Stimulated activated CD4-positive, alpha-beta T cell treated with anti-CD3 and anti-CD28 coated beads, TNF-alpha, amount 100 ng/mL, for 1 hour (primary cell): ENCODE measurements at regions not wholly inside any gene's neighbourhood (a gene's known extent, or its start where the extent isn't known, plus 50 kb on each side); places are given as distances from the start of the nearest gene placed in this dataset.
A peak's percentile ranks its signal among the peaks of the same experiment; 100 is the strongest.

Experiments
- DNase-seq, 3 donors: peaks; one replicate each; pipeline ENCODE4 v3.0.0-alpha.2; 2020; ENCODE audit warnings: low read depth in 3 of 3, low spot score in 1 of 3

DNA sequence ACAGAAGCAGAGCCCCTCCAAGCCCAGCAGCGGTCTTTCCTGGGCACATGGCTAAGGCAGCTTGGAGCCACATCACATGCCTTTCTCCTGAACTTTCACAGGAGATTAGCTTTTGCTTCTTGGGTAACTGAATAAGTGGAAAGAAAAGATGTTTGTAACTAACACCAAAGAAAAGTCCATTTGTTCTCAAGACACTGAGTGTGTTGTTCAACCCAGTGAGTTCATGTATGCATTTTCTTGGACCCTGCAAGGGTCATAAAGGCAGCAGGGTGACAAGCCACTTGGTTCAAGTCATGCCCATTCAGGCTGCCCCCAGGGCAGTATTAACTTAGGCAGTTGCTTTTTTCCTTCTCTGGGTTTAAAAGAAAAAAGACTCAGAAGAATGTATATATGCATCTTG, 203.4 kb downstream of the FAM76B start:
- no peak for DNase-seq

DNA sequence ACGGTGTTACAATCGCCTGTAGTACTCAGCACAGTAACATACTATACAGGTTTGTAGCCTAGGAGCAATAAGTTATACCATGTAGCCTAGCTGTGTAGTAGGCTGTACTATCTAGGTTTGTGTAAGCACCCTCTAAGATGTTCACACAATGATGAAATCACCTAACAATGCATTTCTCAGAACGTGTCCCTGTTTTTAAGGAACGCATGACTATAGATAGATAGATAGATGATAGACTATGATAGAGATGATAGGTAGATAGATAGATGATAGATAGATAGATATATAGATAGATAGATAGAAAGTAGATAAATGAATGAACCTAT, 203.9 kb downstream of the FAM76B start:
- DNase-seq = no peak

DNA sequence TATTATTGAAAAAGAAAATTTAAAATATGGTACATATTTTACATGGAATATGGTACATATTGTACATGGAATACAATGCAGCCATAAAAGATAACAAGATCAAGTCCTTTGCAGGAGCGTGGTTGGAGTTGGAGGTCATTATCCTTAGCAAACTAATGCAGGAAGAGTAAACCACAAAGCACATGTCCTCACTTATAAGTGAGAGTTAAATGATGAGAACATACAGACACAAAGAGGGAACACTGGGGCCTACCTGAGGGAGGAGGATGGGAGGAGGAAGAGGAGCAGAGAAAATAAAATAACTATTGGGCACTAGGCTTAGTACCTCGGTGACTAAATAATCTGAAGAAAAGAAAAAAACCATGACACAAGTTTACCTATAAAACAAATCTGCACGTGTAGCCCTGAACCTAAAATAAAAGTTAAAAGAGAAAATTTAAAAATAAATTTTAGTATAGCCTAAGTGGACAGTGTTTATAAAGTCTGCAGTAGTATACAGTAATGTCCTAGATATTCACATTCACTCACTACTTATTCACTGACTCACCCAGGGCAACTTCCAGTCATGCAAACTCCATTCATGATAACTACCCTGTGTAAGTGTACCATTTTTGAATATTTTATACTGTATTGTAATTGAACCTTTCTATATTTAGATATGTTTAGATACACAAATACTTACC, 204.4 kb downstream of the FAM76B start:
- DNase-seq = no peak

DNA sequence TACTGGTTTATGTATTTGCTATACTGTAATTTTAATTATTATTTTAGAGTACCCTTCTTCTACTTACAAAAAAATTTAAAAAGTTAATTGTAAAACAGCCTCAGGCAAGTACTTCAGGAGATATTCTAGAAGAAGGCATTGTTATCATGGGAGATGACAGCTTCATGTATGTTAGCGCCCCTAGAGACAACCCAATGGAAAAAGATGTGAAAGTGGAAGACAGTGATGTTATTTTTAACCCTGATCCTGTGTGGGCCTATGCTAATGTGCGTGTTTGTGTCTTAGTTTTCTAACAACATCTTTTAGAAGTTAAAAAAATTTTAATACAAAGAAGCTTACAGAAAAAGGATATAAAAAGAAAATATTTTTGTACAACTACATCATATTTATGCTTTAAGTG, 205.0 kb downstream of the FAM76B start:
- DNase-seq = no peak

DNA sequence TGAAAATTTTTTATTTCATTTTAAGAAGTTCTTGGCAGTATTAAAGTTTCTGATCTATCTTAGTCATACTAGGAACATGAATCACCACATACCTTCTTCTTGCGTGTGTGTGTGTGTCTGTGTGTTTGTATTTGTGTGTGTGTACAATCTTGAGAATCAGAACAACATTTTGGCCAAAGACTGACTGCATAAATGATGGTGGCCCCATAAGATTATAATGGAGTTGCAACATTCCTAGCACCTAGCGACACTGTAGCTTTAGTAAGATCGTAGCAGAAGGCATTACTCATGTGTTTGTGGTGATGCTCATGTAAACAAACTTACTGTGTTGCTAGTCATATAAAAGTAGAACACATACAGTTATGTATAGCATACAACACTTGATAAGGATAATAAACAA, 205.4 kb downstream of the FAM76B start:
- no peak for DNase-seq

DNA sequence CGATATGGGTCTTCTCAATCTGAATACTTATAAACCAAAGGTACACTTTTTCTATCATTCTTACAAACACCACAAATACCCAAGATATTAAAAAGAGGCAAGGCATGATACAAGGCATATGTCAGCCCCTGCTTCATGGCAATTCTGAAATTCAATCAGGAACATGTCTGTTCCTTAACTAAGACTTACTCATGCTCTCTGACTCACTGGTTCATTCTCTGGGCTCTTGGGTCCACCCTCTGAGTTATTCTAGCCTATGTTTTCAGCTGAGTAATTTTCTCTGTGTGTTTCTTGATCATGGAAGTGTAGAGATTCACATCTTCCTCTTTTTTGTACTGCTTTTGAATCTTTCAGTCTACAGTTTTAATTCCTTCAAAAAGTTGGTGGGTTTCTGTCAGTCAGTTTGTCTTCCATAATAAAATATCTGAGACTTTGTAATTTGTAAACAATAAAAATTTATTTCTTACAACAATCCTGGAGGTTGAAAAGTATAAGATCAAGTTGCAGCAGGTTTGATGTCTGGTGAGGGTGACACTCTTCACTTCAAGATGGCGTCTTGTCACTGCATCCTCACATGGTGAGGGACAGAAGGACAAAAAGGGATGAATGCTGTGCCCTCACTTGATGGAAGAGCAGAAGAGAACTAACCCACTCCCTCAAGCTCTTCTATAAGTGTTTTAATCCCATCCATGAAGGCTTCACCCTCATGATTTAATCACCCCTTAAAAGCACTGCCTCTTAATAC, 211.7 kb downstream of the FAM76B start:
- DNase-seq = no peak

DNA sequence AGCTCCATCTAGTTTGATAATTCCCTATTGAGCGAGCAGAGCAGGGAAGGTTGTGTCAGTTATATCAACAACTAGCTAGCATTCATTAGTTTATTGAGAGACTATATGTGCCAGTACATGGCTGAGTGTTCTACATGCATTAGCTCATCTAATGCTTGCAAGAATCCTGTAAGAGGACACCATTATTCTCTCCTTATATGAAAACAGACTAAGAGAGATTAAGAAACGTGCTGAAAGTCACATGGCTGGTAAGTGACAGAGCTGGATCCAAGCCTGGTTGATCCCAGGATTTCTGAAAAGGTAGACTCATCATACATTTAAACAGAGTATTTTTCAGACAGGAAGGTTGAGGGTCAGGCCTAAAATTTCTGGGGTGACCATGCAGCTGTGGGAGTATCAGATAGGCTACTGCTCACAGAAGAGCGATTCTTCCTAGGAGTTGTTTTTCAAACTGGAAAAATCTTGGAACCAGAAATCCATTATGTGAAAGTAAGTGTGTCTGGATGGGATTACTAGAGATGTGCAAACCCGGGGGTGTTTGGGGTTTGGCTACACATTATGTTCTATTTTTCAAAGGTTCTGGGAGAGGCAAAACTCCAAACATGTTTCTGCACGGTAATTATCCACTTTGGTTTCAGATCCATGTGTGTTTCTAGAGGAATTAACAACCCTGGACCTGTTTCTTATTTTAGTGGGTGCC, 213.3 kb downstream of the FAM76B start:
- DNase-seq = no peak

DNA sequence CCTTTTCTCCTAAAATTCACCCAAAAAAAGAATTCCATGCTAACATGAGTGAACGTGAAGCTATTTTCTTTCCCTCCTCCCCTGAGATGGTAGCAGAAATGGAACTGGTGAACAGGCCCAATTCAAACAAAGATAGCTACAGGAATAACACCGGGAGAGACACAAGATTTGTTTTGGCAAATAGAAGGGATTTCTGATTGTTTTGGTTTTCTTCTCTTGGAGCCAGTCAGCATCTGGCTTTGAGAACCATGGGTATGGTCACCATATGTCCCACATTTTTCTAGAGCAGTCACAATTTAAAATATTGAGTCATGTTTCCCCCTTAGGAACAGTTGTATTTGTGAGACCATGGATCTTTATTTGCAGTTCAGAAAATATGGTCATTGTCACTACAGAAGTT, 214.1 kb downstream of the FAM76B start:
- DNase-seq = no peak

DNA sequence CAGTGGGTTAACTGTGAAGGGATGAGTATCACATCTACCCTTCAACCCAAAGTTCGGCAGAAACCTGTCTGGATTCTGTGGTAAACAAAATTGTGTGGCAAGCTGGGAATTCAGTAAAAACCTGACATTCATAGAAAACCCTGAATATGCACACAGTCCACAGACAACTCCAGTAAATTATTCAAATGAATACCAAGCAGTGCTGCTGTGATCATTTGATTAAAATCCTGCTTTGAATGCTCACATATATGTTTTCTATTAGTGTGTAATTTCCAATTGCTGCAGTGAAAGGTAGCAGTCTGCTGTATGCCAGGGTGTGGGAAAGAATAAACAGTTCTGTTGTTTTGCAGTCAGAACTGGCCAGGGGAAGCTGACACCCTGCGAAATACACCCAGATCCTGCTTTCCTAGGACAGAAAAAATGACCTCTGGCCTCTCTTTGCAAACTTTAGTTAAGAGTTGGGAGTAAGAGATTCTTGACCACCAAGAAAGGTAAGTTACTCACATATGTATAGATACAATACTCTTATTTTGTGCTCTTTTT, 217.8 kb downstream of the FAM76B start:
- DNase-seq = no peak

DNA sequence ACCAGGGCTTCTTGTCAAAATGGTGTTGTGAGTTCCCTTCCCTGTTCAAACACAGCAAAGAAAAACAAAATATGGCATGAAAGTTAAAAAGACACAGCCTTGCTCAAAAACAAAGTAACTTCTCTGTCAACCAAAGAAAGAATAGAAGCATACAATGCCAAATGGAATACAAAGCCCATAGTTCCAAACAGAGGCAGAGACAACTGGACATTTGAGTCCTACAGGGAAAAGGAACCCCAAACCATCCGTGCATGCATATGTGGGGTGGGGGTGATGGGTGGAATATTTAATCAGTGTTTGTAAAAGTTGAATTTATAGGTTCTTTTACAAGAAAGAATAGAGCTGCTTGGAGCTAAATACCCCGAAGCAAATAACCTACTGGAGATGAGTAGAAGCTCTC, 218.7 kb downstream of the FAM76B start:
- DNase-seq = no peak

DNA sequence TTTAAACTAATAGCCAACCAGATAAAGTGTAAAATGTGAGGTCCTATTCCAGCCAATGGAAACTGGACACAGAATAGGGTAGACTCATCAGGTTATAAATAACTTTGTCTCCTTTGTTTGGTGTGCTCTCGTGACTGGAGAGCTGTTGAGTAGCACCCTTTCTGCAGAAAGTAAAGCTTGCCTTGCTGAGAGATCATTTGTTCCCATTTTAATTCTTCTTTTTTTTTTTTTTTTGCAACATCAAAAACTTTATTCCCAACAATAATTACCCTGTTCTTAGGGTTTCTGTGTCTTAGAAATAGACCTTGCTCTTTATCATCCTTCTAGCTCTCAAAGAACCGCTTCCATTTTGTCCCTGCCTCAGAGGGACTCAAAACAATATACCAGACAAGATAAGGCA, 220.4 kb downstream of the FAM76B start:
- no peak for DNase-seq

DNA sequence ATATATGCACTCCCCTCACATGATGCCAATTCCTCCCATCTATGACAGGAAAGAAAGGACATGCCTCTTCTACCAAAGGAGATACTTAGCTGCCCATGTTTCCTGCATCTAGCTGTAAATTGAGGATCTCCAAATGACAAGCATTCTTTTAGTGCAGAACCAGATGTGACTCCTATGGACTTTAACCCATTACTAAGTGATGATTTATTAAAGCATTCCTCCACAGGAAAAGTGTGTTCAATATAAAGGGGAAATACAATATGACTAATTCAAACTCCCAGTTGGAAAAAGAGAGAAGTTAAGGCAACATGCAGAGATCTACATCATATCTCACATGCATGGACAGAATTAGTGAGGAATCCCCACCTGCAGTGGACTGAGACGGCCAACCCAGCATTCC, 221.3 kb downstream of the FAM76B start:
- no peak for DNase-seq

DNA sequence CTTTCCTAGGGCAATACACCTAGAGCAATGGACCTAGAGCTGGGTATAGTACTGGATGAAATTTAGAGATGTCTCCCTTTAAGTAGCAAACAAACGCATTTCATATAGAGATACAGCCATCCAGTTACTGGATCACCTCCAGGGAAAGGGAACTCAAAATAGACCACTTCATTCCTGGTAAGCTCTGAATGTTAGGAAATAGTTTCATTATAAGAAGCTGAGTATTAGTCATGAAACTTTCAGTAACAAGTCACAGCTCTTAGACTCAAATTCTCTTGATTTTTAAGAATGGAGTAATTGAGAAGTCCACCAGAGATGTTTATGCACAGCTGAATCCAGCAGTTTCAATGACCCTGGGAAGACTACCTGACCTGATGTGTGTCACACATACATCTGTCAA, 221.9 kb downstream of the FAM76B start:
- no peak for DNase-seq

DNA sequence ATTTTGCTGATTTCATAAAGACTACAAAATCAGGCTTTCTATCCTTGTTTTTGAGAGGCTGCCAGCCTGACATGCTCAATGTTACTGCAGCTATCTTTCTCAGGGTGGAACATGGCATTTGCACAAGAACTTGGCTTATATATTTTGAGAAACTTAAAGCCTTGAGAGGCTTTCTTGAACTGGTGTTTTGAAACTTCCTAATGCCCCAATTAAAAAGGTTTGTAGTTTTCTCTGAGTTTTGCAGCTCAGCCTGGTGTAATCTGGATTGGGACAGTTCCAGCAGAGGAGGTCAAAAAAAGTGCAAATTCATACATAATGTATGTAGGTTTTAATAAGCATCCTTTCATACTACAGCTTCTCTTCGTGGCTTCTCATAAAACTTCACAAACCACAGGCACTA, 223.4 kb downstream of the FAM76B start:
- no peak for DNase-seq

DNA sequence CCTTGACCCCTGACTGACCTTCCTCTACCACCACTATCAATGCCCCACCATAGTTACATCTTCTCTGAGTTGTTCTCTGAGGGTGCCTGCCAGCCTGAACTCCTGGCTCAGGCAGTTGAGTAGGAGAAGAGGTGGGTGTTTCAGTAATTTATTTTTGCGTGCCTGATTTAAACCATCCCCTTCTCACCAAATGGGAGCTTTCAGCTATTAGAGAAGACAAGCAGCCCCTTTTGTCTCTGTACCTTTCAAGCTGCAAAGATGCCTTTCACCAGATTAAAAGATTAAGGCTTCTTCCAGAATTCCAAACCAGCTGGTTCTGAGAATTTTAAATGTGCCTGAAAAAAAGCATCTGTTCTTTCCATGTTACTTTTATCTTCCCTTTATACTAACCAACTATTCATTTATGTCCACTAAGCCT, 223.8 kb downstream of the FAM76B start:
- DNase-seq = no peak

DNA sequence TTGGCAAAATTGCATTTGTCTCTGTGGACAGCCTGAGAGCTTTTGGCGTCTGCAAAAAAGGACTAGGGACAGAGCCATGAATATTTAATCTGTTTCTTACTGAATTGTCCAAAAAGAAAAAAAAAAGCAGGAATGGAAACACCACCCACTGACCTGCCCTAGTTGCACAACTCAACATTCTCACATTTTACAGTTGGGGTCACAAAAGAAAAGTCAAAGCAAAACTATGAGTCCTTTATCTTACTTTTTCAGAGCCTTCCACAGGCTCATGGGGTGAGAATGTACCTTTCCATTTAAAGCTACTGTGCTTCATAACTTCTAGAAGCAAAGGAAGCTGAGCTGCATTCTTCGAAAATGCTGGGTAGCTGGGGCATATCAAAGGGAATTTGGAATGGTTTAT, 225.7 kb downstream of the FAM76B start:
- DNase-seq = no peak

DNA sequence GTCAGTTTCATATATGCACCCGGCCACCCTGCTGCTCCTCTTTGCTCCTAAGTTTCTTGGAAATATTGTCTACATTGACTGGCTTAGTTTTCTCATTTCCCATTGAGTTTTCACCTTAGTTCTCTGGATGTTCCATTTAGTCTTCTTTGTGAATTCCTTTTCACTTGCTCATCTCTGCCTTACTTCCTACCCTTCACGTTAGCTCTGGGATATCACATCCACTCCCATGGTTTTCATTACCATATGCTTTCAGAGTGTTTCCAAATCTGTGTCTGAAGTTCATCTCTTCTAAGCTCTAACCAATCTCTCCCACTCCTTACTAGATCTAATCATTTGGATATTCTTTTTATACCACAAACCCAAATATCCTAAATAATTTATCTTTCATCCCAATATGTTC, 226.4 kb downstream of the FAM76B start:
- no peak for DNase-seq

DNA sequence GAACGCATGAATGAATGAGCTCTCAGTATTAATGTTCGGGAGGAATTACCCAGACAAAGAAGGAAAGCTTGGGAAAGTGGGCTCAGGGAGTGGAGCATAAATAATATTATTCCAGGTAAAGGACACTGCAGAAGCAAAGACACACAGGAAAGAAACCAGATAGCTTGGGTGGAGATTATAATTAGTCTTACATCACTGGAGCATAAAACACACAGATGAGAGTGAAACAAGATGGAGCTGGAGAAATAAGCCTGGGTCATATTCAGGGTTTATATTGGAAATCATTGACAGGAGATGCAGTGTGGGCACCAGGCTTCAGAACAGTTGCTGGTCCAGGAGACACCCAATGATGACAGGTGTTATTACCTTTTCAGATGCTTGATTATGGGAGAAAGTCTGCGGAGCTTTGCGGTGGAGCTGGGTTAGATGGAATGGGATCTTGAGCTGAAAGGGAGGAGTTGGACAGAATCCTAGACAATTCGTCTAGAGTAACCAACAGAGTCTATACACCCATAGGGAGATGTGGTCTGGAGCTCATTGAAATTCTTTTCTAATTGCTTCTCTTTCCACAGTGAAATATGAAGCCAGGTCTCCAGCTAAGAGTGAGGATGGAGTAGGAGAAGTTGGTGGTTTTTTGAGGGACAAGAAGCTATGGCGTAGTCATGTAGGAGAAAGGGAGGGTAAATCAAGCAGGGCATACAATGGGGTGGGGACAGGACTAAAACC, 227.2 kb downstream of the FAM76B start:
- DNase-seq = no peak

DNA sequence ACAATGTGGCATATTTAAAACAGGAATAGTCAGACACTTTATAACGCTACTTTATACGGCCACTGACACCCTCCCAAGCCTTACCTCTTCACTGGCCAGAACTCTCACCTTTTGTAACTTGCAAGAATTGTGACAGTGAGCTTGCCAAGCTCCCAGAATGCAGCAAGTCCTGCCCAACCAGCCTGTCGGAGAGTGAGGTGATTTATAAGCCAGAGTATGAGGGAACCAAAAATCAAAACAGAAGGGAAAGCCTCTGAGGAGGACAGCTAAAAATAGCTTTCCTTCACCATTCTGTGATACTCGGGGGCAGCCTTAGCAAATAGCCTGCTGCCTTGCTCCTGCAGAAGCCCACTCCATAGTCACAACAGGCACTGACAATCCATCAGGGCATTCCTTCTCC, 229.7 kb downstream of the FAM76B start:
- DNase-seq = no peak

DNA sequence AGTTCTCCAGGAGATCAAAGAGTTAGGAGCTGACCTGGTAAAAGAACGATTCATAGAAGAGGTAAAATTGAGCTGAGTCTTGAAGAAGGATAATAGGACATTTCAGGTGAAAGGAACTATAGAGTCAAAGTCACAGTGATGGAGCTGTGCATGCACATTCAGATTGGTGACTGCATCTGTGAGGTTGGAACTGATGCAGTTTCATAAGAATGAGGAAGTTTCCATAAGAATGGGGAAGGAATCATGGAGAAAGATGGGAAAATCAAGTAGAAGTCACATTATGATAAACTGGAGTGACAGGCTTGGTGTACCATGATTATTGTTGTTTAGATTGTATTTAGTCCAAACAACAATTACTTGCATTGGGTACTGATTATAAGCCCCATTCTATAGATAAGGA, 232.2 kb downstream of the FAM76B start:
- no peak for DNase-seq

DNA sequence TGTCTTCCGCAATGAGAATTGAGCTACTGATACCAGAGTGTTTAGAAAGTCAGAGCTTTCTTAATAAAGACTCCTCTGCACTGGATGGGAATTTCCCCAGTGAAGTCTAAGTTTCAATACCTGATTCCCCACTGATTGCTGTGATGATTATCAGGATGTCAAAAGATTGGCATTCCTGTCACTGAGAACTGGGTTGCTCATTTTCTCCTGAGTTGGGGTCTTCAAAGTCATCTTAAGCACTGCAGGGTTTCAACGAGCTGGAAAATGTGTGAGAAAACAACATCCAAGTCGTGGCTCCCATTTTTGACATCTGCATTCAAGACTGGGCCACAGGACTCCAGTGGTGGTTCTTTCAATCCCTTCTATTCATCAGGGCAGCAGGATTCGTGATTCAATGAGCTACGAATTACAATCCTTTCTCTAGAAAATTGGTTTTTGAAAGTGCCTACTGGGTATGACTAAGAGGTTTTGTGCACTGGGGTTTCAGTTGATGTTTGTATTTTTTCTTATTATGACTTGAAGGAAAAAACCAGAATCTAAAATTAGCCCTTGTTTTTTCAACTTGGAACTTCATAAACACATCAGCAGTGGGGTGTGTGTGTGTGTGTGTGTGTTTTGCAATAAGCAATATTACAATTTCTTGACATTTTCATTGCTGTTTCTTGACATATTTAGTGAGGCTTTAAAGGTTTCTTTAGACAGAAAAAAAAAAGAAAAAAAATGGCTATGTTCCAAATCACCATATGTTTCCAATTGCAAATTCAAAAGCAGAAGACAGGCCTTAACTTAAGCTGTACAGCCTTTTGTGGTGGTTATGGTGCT, 233.0 kb downstream of the FAM76B start:
- peak in 1 of 3 donors; percentile 4 for DNase-seq
